ENCODE measurements at regions not wholly inside any gene's neighbourhood (a gene's known extent, or its start where the extent isn't known, plus 50 kb on each side); places are given as distances from the start of the nearest gene placed in this dataset.
A peak's percentile ranks its signal among the peaks of the same experiment; 100 is the strongest.

DNA sequence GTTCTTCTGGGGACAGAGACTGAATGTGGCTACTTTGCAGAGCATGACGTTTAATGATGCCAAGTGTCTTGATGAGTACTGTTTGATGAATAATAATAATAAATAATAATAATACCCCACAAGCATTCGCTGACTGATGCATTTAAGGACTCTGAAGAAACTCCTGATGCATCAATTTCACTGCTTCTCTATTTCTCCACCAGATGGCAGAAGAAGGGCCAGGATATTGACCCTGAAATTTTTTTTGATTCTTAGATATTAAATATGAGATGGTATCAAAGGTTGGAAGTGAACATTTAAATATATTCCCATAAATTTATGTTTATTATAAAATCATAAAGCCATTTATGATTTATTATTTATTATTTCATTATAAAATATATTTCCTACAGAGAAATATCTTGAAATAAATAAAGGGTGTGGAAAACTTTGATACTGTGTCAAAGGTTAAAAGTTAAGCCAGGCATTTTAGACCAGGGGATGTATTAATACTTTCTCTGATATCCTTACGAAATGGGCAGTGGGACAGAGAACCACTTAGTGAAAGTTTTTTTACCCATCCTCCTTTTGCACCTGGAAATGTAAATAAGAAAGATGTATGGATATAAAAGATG is 170.9 kb downstream of the LACC1 start:
- TF ChIP-seq, protein P1, sequence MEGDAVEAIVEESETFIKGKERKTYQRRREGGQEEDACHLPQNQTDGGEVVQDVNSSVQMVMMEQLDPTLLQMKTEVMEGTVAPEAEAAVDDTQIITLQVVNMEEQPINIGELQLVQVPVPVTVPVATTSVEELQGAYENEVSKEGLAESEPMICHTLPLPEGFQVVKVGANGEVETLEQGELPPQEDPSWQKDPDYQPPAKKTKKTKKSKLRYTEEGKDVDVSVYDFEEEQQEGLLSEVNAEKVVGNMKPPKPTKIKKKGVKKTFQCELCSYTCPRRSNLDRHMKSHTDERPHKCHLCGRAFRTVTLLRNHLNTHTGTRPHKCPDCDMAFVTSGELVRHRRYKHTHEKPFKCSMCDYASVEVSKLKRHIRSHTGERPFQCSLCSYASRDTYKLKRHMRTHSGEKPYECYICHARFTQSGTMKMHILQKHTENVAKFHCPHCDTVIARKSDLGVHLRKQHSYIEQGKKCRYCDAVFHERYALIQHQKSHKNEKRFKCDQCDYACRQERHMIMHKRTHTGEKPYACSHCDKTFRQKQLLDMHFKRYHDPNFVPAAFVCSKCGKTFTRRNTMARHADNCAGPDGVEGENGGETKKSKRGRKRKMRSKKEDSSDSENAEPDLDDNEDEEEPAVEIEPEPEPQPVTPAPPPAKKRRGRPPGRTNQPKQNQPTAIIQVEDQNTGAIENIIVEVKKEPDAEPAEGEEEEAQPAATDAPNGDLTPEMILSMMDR (IDR thresholded peaks at IDR 0.05; ENCODE audit: low read depth, low read length), result peak; percentile 70
- peak; percentile 54 to 56 for DNase-seq (ENCODE audit: low read depth in 1 of 2, low spot score in 1 of 2)
- Histone ChIP-seq H3K4me1 (ENCODE audit: low read depth) (peaks cover 19% of the 10 kb centered on the region), H3K27ac (no peak overlapping the region), H3K36me3 (no peaks in the 10 kb centered on the region), H3K4me3 (no peak overlapping the region), H3K9me3 (ENCODE audit: low read depth) (no peaks in the 10 kb centered on the region), H3K27me3 (no peaks in the 10 kb centered on the region)

DNA sequence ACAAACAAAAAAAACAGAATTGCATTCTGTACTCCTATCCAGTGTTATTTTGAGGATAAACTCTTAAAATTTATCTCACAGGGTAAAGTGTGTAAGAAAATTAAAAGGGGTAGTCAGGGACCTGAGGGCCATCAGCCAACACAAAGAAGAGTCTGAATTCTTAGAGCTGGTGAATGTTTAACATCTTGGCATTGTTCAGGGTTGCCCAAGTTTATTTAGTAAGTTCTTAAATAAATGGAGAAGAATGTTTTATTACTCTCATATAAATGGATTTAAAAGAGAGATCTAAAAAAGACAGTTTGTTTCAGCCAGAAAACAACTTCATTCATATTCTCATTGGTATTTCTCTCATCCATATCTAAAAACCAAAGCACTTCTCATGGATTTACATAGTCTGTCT is 171.7 kb downstream of the LACC1 start:
- Histone ChIP-seq H3K27me3 (no peaks in the 10 kb centered on the region), H3K36me3 (no peaks in the 10 kb centered on the region), H3K4me3 (no peak overlapping the region), H3K4me1 (ENCODE audit: low read depth) (peaks cover 22% of the 10 kb centered on the region), H3K27ac (no peak overlapping the region), H3K9me3 (ENCODE audit: low read depth) (no peaks in the 10 kb centered on the region)
- TF ChIP-seq, protein P1 (IDR thresholded peaks at IDR 0.05; ENCODE audit: low read depth, low read length), result no peak
- no peak for DNase-seq (ENCODE audit: low read depth in 1 of 2, low spot score in 1 of 2)

GRCh38 chr13:44051918-44052675 is 172.4 kb downstream of the LACC1 start:
- TF ChIP-seq, protein P1 (IDR thresholded peaks at IDR 0.05; ENCODE audit: low read depth, low read length), result no peak
- Histone ChIP-seq H3K4me1 (ENCODE audit: low read depth) (peaks cover 22% of the 10 kb centered on the region), H3K9me3 (ENCODE audit: low read depth) (no peaks in the 10 kb centered on the region), H3K27me3 (no peaks in the 10 kb centered on the region), H3K4me3 (no peak overlapping the region), H3K27ac (peak overlapping the region; percentile 72), H3K36me3 (no peaks in the 10 kb centered on the region)
- no peak for DNase-seq (ENCODE audit: low read depth in 1 of 2, low spot score in 1 of 2)

GRCh38 chr13:44052780-44053184 is 173.1 kb downstream of the LACC1 start:
- DNase-seq (ENCODE audit: low read depth in 1 of 2, low spot score in 1 of 2), result peak; percentile 39 to 82
- Histone ChIP-seq H3K4me3 (no peak overlapping the region), H3K4me1 (ENCODE audit: low read depth) (peaks cover 22% of the 10 kb centered on the region), H3K27ac (peak overlapping the region; percentile 72), H3K9me3 (ENCODE audit: low read depth) (no peaks in the 10 kb centered on the region), H3K36me3 (no peaks in the 10 kb centered on the region), H3K27me3 (no peaks in the 10 kb centered on the region)
- TF ChIP-seq, protein P1 (IDR thresholded peaks at IDR 0.05; ENCODE audit: low read depth, low read length), result no peak

GRCh38 chr13:44053208-44053607 is 173.5 kb downstream of the LACC1 start:
- TF ChIP-seq, protein P1 (IDR thresholded peaks at IDR 0.05; ENCODE audit: low read depth, low read length), result no peak
- peak overlapping the region; percentile 72 for H3K27ac ChIP-seq
- H3K9me3 ChIP-seq (ENCODE audit: low read depth), result no peaks in the 10 kb centered on the region
- no peaks in the 10 kb centered on the region for H3K36me3 ChIP-seq
- no peaks in the 10 kb centered on the region for H3K27me3 ChIP-seq
- peak in 1 of 2 donors; percentile 36 for DNase-seq (ENCODE audit: low read depth in 1 of 2, low spot score in 1 of 2)
- peaks cover 23% of the 10 kb centered on the region for H3K4me1 ChIP-seq (ENCODE audit: low read depth)
- H3K4me3 ChIP-seq, result no peak overlapping the region
